ENCODE measurements at regions not wholly inside any gene's neighbourhood (a gene's known extent, or its start where the extent isn't known, plus 50 kb on each side); places are given as distances from the start of the nearest gene placed in this dataset.

- Histone ChIP-seq H3K4me3 (no peak overlapping the region), H3K9me3 (replicated peaks) (no peaks in the 10 kb centered on the region), H3K36me3 (no peaks in the 10 kb centered on the region), H3K4me1 (replicated peaks) (no peaks in the 10 kb centered on the region), H3K27me3 (replicated peaks) (no peaks in the 10 kb centered on the region; the same call in 1 of the 2 replicates), H3K27ac (no peak overlapping the region)
- DNase-seq (ENCODE audit: low read depth in 1 of 2, low spot score in 2 of 2), result no peak
These were observed 567.6 kb upstream of the MMS22L start for GRCh38 chr6:97850458-97851212.

DNA sequence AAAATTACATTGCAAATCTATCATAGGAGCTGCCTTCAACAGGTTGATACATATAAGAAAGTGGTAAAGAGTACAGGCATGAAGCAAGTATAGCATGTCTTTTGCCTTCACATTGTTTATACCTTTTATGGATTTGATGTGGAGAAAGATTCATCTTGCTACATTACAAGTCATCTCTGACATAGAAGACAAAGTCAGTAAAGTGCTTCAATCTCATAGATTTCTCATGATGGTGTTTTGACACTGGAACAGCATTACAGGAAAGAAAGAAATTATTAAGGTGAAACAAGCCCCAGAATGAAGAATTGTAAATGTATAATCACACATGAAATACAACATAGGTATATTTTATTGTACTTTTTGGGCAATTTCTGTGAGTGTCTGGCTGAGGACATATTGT lies 580.7 kb upstream of the MMS22L start:
- DNase-seq (ENCODE audit: low read depth in 1 of 2, low spot score in 2 of 2), result no peak
- no peaks in the 10 kb centered on the region for H3K36me3 ChIP-seq
- H3K9me3 ChIP-seq (replicated peaks), result no peaks in the 10 kb centered on the region
- no peak overlapping the region for H3K4me3 ChIP-seq
- no peaks in the 10 kb centered on the region for H3K27me3 ChIP-seq (replicated peaks)
- no peak overlapping the region for H3K27ac ChIP-seq
- no peaks in the 10 kb centered on the region for H3K4me1 ChIP-seq (replicated peaks)

GRCh38 chr6:97864366-97864765 lies 581.4 kb upstream of the MMS22L start:
- no peak for DNase-seq (ENCODE audit: low read depth in 1 of 2, low spot score in 2 of 2)
- no peaks in the 10 kb centered on the region for H3K27me3 ChIP-seq (replicated peaks)
- H3K9me3 ChIP-seq (replicated peaks), result no peaks in the 10 kb centered on the region
- no peak overlapping the region for H3K4me3 ChIP-seq
- H3K27ac ChIP-seq, result no peak overlapping the region
- no peaks in the 10 kb centered on the region for H3K36me3 ChIP-seq
- H3K4me1 ChIP-seq (replicated peaks), result no peaks in the 10 kb centered on the region

DNA sequence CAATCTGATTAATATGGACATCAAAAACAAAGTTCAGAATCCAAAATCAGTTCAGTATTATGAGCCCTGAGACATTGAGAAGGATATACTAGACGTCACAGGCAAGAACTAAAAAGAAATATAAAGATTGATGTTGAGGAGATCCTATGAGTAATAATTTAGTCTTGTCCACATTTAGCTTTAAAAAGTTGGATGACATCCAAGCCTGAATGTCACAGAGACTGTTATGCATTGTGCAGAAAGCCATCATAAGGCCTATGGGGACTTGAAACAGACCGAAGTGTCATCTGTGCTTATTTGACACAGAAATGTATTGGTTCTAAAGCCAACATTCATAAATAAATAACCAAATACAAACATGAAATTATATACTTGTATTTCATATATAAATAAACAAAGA lies 581.8 kb upstream of the MMS22L start:
- no peaks in the 10 kb centered on the region for H3K36me3 ChIP-seq
- no peak for DNase-seq (ENCODE audit: low read depth in 1 of 2, low spot score in 2 of 2)
- H3K27me3 ChIP-seq (replicated peaks), result no peaks in the 10 kb centered on the region
- H3K4me3 ChIP-seq, result no peak overlapping the region
- H3K9me3 ChIP-seq (replicated peaks), result no peaks in the 10 kb centered on the region
- no peaks in the 10 kb centered on the region for H3K4me1 ChIP-seq (replicated peaks)
- H3K27ac ChIP-seq, result no peak overlapping the region

DNA sequence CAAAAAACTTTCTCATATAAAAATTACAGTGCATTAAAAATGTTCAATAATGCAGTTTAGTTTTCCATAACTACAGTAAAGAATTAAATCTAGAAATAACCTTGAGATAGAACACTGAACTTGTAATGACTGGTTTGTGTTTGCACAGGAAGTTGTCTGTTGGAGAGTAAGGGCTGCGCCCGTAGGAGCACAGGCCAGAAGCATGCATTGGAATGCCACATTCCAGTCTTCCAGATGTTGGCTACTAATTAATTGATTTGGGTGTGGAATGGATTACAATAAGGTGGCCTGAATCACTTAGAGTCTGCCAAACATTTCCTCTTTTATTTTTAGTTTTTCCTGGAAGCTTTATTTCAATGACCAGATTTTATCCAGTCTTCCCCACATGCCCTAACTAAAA lies 582.6 kb upstream of the MMS22L start:
- H3K36me3 ChIP-seq, result no peaks in the 10 kb centered on the region
- no peaks in the 10 kb centered on the region for H3K9me3 ChIP-seq (replicated peaks)
- H3K27ac ChIP-seq, result no peak overlapping the region
- no peak for DNase-seq (ENCODE audit: low read depth in 1 of 2, low spot score in 2 of 2)
- H3K4me3 ChIP-seq, result no peak overlapping the region
- no peaks in the 10 kb centered on the region for H3K4me1 ChIP-seq (replicated peaks)
- H3K27me3 ChIP-seq (replicated peaks), result no peaks in the 10 kb centered on the region

- Histone ChIP-seq H3K36me3 (no peaks in the 10 kb centered on the region), H3K4me1 (replicated peaks) (no peaks in the 10 kb centered on the region), H3K9me3 (replicated peaks) (no peaks in the 10 kb centered on the region), H3K27me3 (replicated peaks) (no peaks in the 10 kb centered on the region), H3K4me3 (no peak overlapping the region), H3K27ac (no peak overlapping the region)
- no peak for DNase-seq (ENCODE audit: low read depth in 1 of 2, low spot score in 2 of 2)
These were observed 583.6 kb upstream of the MMS22L start for GRCh38 chr6:97866616-97867015.

- DNase-seq (ENCODE audit: low read depth in 1 of 2, low spot score in 2 of 2), result no peak
- Histone ChIP-seq H3K27ac (no peak overlapping the region), H3K36me3 (no peaks in the 10 kb centered on the region), H3K4me1 (replicated peaks) (no peaks in the 10 kb centered on the region), H3K9me3 (replicated peaks) (no peaks in the 10 kb centered on the region), H3K4me3 (no peak overlapping the region), H3K27me3 (replicated peaks) (no peaks in the 10 kb centered on the region)
These were observed 584.2 kb upstream of the MMS22L start for GRCh38 chr6:97867177-97867576.

GRCh38 chr6:97870273-97870672 lies 587.3 kb upstream of the MMS22L start:
- no peaks in the 10 kb centered on the region for H3K9me3 ChIP-seq (replicated peaks)
- H3K4me1 ChIP-seq (replicated peaks), result no peaks in the 10 kb centered on the region
- no peaks in the 10 kb centered on the region for H3K27me3 ChIP-seq (replicated peaks)
- H3K27ac ChIP-seq, result no peak overlapping the region
- no peak for DNase-seq (ENCODE audit: low read depth in 1 of 2, low spot score in 2 of 2)
- H3K4me3 ChIP-seq, result no peak overlapping the region
- no peaks in the 10 kb centered on the region for H3K36me3 ChIP-seq

- Histone ChIP-seq H3K27me3 (replicated peaks) (no peaks in the 10 kb centered on the region), H3K4me3 (no peak overlapping the region), H3K27ac (no peak overlapping the region), H3K36me3 (no peaks in the 10 kb centered on the region), H3K4me1 (replicated peaks) (no peaks in the 10 kb centered on the region), H3K9me3 (replicated peaks) (no peaks in the 10 kb centered on the region)
- no peak for DNase-seq (ENCODE audit: low read depth in 1 of 2, low spot score in 2 of 2)
These were observed 593.7 kb upstream of the MMS22L start for GRCh38 chr6:97876711-97877110.

- no peak overlapping the region for H3K27ac ChIP-seq
- DNase-seq (ENCODE audit: low read depth in 1 of 2, low spot score in 2 of 2), result no peak
- no peaks in the 10 kb centered on the region for H3K36me3 ChIP-seq
- H3K4me3 ChIP-seq, result no peak overlapping the region
- H3K27me3 ChIP-seq (replicated peaks), result no peaks in the 10 kb centered on the region
- H3K9me3 ChIP-seq (replicated peaks), result no peaks in the 10 kb centered on the region
- H3K4me1 ChIP-seq (replicated peaks), result no peaks in the 10 kb centered on the region
These were observed 599.7 kb upstream of the MMS22L start for GRCh38 chr6:97882755-97883154.

DNA sequence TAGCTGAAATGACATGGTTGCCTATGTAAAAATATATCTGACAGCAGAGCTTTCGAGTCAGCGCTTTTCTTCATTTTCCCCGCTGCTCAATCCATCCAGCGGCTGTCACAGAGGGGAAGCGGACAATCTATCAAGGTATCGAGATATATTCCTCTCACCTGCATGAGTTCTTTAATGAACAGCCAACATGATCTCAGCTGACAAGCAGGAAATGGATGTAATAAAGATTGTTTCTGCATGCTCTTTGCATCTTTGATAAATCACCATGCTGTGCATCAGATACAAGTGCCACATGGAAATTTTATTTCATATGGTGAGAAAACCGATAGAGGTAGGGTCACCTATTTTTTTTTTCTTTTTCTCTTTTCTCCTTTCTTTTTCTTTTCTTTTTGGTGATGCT lies 602.3 kb upstream of the MMS22L start:
- H3K9me3 ChIP-seq (replicated peaks), result no peaks in the 10 kb centered on the region
- DNase-seq (ENCODE audit: low read depth in 1 of 2, low spot score in 2 of 2), result no peak
- H3K36me3 ChIP-seq, result no peaks in the 10 kb centered on the region
- no peak overlapping the region for H3K27ac ChIP-seq
- H3K4me1 ChIP-seq (replicated peaks), result no peaks in the 10 kb centered on the region
- H3K27me3 ChIP-seq (replicated peaks), result no peaks in the 10 kb centered on the region
- no peak overlapping the region for H3K4me3 ChIP-seq

GRCh38 chr6:97885828-97886227 lies 602.8 kb upstream of the MMS22L start:
- Histone ChIP-seq H3K9me3 (replicated peaks) (no peaks in the 10 kb centered on the region), H3K4me3 (no peak overlapping the region), H3K27ac (no peak overlapping the region), H3K36me3 (no peaks in the 10 kb centered on the region), H3K4me1 (replicated peaks) (no peaks in the 10 kb centered on the region), H3K27me3 (replicated peaks) (no peaks in the 10 kb centered on the region)
- DNase-seq (ENCODE audit: low read depth in 1 of 2, low spot score in 2 of 2), result no peak

DNA sequence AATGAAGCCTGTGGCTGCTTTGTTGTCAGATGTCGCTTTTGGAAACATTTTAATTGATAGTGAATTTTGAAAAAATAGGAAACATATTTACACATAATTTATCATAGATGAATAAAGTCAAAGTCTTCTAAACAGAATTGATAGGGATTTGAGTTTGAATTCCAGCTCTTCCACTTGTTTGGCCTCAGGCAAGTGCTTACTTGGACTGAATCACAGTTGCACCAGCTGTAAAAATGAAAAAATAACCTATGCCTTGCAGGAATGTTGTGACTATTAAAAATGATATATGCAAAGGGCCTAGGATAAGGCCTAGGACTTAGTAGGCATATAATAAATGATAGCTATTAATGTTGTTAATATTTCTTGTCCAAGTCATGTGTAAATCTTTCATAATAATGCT lies 618.5 kb upstream of the MMS22L start:
- Histone ChIP-seq H3K27me3 (replicated peaks) (no peaks in the 10 kb centered on the region), H3K27ac (no peak overlapping the region), H3K4me1 (replicated peaks) (no peaks in the 10 kb centered on the region), H3K9me3 (replicated peaks) (no peaks in the 10 kb centered on the region), H3K4me3 (no peak overlapping the region), H3K36me3 (no peaks in the 10 kb centered on the region)
- DNase-seq (ENCODE audit: low read depth in 1 of 2, low spot score in 2 of 2), result no peak

DNA sequence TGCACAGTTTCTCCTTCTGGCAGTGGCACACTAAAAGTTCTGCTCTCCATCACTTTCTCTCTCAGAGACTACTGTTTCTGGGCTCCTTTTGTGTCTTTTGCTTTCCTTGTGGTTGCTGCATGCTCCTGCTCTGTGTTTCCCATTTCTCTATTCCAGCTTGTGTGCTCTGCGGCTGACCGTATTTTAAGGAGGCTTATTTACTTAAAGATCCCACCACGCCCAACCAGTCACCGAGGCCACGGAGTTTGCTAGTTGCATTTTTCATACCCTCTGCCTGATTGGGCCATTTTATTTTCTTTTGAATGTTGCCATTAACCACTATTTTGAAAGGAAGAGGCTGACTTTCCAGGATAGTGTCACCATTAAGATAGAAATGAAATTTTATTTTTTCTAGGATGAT lies 626.4 kb upstream of the MMS22L start:
- Histone ChIP-seq H3K4me1 (replicated peaks) (no peaks in the 10 kb centered on the region), H3K36me3 (no peaks in the 10 kb centered on the region), H3K9me3 (replicated peaks) (no peaks in the 10 kb centered on the region), H3K4me3 (no peak overlapping the region), H3K27me3 (replicated peaks) (no peaks in the 10 kb centered on the region), H3K27ac (no peak overlapping the region)
- no peak for DNase-seq (ENCODE audit: low read depth in 1 of 2, low spot score in 2 of 2)

- Histone ChIP-seq H3K4me1 (replicated peaks) (no peaks in the 10 kb centered on the region), H3K36me3 (no peaks in the 10 kb centered on the region), H3K9me3 (replicated peaks) (no peaks in the 10 kb centered on the region), H3K27me3 (replicated peaks) (no peaks in the 10 kb centered on the region), H3K27ac (no peak overlapping the region), H3K4me3 (no peak overlapping the region)
- DNase-seq (ENCODE audit: low read depth in 1 of 2, low spot score in 2 of 2), result no peak
These were observed 630.7 kb upstream of the MMS22L start for GRCh38 chr6:97913721-97914120.
